ENCODE measurements at regions not wholly inside any gene's neighbourhood (a gene's known extent, or its start where the extent isn't known, plus 50 kb on each side); places are given as distances from the start of the nearest gene placed in this dataset.

DNA sequence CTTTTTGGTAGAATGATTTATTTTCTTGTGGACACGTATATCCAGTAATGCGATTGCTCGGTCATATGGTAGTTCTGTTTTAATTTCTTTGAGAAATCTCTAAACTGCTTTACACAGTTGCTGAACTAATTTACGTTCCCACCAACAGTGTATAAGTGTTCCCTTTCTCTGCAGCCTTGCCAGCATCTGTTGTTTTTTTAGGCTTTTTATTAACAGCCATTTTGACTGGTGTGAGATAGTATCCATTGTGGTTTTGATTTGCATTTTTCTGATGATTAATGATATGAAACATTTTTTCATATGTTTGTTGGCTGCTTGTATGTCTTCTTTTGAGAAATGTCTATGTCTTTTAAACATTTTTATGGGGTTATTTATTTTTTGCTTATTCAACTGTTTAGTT is 196.7 kb downstream of the MOXD1 start:
- Histone ChIP-seq H3K4me3 (ENCODE audit: severe bottlenecking) (no peak overlapping the region), H3K27ac (ENCODE audit: poor library complexity, severe bottlenecking) (no peak overlapping the region), H3K9me3 (ENCODE audit: severe bottlenecking) (no peaks in the 10 kb centered on the region), H3K36me3 (ENCODE audit: low read depth) (no peaks in the 10 kb centered on the region), H3K27me3 (ENCODE audit: insufficient read depth, poor library complexity, severe bottlenecking) (no peaks in the 10 kb centered on the region), H3K4me1 (ENCODE audit: insufficient read depth, poor library complexity, severe bottlenecking) (no peaks in the 10 kb centered on the region)
- DNase-seq (ENCODE audit: low spot score) (no peak), ATAC-seq (ENCODE audit: low read depth) (no peak)
- TF ChIP-seq, protein P1, sequence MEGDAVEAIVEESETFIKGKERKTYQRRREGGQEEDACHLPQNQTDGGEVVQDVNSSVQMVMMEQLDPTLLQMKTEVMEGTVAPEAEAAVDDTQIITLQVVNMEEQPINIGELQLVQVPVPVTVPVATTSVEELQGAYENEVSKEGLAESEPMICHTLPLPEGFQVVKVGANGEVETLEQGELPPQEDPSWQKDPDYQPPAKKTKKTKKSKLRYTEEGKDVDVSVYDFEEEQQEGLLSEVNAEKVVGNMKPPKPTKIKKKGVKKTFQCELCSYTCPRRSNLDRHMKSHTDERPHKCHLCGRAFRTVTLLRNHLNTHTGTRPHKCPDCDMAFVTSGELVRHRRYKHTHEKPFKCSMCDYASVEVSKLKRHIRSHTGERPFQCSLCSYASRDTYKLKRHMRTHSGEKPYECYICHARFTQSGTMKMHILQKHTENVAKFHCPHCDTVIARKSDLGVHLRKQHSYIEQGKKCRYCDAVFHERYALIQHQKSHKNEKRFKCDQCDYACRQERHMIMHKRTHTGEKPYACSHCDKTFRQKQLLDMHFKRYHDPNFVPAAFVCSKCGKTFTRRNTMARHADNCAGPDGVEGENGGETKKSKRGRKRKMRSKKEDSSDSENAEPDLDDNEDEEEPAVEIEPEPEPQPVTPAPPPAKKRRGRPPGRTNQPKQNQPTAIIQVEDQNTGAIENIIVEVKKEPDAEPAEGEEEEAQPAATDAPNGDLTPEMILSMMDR (IDR thresholded peaks at IDR 0.05; ENCODE audit: poor library complexity, severe bottlenecking): no peak

DNA sequence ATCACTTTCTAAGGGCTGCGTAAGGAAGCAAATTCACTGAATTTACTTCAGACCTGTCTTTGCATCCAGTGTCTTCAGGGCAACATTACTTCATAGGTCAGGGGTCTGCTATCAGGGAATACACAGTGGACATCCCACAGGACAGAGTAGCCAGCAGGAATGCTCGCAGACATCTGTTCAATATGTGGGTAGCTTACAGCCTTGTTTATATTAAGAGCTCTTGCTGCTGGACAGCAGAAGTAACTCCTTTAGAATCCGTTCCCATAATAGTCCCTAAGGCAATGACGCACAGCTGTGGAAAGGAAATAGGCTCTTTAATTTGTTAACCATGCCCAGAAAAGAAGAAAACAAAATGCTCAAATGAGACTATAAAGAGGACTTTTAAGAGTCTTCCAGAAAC is 198.7 kb downstream of the MOXD1 start:
- no peaks in the 10 kb centered on the region for H3K9me3 ChIP-seq (ENCODE audit: severe bottlenecking)
- ATAC-seq (ENCODE audit: low read depth): no peak
- H3K4me3 ChIP-seq (ENCODE audit: severe bottlenecking): no peak overlapping the region
- no peaks in the 10 kb centered on the region for H3K27me3 ChIP-seq (ENCODE audit: insufficient read depth, poor library complexity, severe bottlenecking)
- no peaks in the 10 kb centered on the region for H3K36me3 ChIP-seq (ENCODE audit: low read depth)
- H3K27ac ChIP-seq (ENCODE audit: poor library complexity, severe bottlenecking): no peak overlapping the region
- DNase-seq (ENCODE audit: low spot score): no peak
- TF ChIP-seq, protein P1 (IDR thresholded peaks at IDR 0.05; ENCODE audit: poor library complexity, severe bottlenecking): no peak
- peaks cover 3% of the 10 kb centered on the region for H3K4me1 ChIP-seq (ENCODE audit: insufficient read depth, poor library complexity, severe bottlenecking)

GRCh38 chr6:132199343-132199742 is 201.9 kb downstream of the MOXD1 start:
- DNase-seq (ENCODE audit: low spot score) (no peak), ATAC-seq (ENCODE audit: low read depth) (0 out of 3 replicates have a peak, but pooled peaks have one; percentile 29)
- no peaks in the 10 kb centered on the region for H3K36me3 ChIP-seq (ENCODE audit: low read depth)
- H3K9me3 ChIP-seq (ENCODE audit: severe bottlenecking): no peaks in the 10 kb centered on the region
- peaks cover 3% of the 10 kb centered on the region for H3K4me1 ChIP-seq (ENCODE audit: insufficient read depth, poor library complexity, severe bottlenecking)
- no peak overlapping the region for H3K4me3 ChIP-seq (ENCODE audit: severe bottlenecking)
- H3K27ac ChIP-seq (ENCODE audit: poor library complexity, severe bottlenecking): no peak overlapping the region
- TF ChIP-seq, protein P1 (IDR thresholded peaks at IDR 0.05; ENCODE audit: poor library complexity, severe bottlenecking): no peak
- no peaks in the 10 kb centered on the region for H3K27me3 ChIP-seq (ENCODE audit: insufficient read depth, poor library complexity, severe bottlenecking)

- H3K9me3 ChIP-seq (ENCODE audit: severe bottlenecking): no peaks in the 10 kb centered on the region
- H3K36me3 ChIP-seq (ENCODE audit: low read depth): no peaks in the 10 kb centered on the region
- H3K4me1 ChIP-seq (ENCODE audit: insufficient read depth, poor library complexity, severe bottlenecking): peaks cover 3% of the 10 kb centered on the region
- TF ChIP-seq, protein P1 (IDR thresholded peaks at IDR 0.05; ENCODE audit: poor library complexity, severe bottlenecking): no peak
- DNase-seq (ENCODE audit: low spot score) (no peak), ATAC-seq (ENCODE audit: low read depth) (no peak)
- H3K4me3 ChIP-seq (ENCODE audit: severe bottlenecking): no peak overlapping the region
- H3K27me3 ChIP-seq (ENCODE audit: insufficient read depth, poor library complexity, severe bottlenecking): no peaks in the 10 kb centered on the region
- no peak overlapping the region for H3K27ac ChIP-seq (ENCODE audit: poor library complexity, severe bottlenecking)
Measured at GRCh38 chr6:132198896-132199295, 202.4 kb downstream of the MOXD1 start.

- TF ChIP-seq, protein P1 (IDR thresholded peaks at IDR 0.05; ENCODE audit: poor library complexity, severe bottlenecking): no peak
- no peak overlapping the region for H3K27ac ChIP-seq (ENCODE audit: poor library complexity, severe bottlenecking)
- H3K4me1 ChIP-seq (ENCODE audit: insufficient read depth, poor library complexity, severe bottlenecking): peaks cover 3% of the 10 kb centered on the region
- H3K9me3 ChIP-seq (ENCODE audit: severe bottlenecking): no peaks in the 10 kb centered on the region
- ATAC-seq (ENCODE audit: low read depth) (no peak; the same call in 2 of the 3 replicates), DNase-seq (ENCODE audit: low spot score) (no peak)
- no peaks in the 10 kb centered on the region for H3K36me3 ChIP-seq (ENCODE audit: low read depth)
- H3K4me3 ChIP-seq (ENCODE audit: severe bottlenecking): no peak overlapping the region
- no peaks in the 10 kb centered on the region for H3K27me3 ChIP-seq (ENCODE audit: insufficient read depth, poor library complexity, severe bottlenecking)
Measured at GRCh38 chr6:132198040-132198439, 203.2 kb downstream of the MOXD1 start.

All from RWPE2 (cell line).